ENCODE measurements at regions not wholly inside any gene's neighbourhood (a gene's known extent, or its start where the extent isn't known, plus 50 kb on each side); places are given as distances from the start of the nearest gene placed in this dataset.

DNA sequence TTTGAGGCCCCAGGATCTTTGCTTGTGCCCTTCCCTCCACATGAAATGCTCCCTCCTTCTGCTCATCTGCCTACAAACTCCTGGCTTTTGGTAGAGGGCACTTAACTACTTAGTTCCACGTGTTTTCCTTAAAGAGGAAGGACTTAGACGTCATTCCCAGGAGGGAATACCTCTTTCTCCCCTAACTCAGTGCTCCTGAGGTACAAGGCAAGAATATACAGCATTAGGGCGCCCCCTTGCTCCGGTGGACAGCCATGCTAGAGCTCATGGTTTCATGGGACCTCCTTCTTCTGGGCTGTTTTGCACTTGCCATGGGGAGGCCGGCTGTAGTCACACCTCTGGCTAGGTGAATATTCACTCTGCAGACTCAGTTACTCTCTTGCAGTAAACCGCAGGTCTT, 93.8 kb upstream of the LY86 start:
- Histone ChIP-seq H3K36me3 (no peaks in the 10 kb centered on the region), H3K27ac (no peak overlapping the region), H3K27me3 (ENCODE audit: insufficient read depth, low read depth, severe bottlenecking) (no peaks in the 10 kb centered on the region), H3K9me3 (ENCODE audit: severe bottlenecking) (peaks cover 2% of the 10 kb centered on the region), H3K4me3 (ENCODE audit: low read depth, low read length) (no peak overlapping the region)
- peak; percentile 93 for DNase-seq
- TF ChIP-seq, protein P1, sequence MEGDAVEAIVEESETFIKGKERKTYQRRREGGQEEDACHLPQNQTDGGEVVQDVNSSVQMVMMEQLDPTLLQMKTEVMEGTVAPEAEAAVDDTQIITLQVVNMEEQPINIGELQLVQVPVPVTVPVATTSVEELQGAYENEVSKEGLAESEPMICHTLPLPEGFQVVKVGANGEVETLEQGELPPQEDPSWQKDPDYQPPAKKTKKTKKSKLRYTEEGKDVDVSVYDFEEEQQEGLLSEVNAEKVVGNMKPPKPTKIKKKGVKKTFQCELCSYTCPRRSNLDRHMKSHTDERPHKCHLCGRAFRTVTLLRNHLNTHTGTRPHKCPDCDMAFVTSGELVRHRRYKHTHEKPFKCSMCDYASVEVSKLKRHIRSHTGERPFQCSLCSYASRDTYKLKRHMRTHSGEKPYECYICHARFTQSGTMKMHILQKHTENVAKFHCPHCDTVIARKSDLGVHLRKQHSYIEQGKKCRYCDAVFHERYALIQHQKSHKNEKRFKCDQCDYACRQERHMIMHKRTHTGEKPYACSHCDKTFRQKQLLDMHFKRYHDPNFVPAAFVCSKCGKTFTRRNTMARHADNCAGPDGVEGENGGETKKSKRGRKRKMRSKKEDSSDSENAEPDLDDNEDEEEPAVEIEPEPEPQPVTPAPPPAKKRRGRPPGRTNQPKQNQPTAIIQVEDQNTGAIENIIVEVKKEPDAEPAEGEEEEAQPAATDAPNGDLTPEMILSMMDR (IDR thresholded peaks at IDR 0.05; ENCODE audit: low read depth, low read length): peak; percentile 94

DNA sequence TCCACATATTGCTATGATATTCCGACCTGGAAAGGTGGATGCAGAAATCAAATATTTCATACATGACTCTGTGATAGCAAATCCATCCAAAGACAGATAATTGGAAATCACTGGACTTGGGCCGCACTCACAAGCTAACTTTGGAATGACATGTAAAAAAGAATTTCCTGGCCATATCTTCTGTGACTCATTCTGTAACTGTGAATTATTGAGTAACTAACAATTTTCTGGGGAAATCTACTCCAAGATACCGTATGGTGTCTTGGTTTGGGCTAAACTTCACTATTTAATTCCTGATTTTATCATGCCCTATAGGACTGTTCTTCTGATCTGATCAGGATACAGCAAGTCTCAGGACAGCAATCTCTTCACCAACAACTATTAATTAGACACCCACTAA, 92.7 kb upstream of the LY86 start:
- H3K27ac ChIP-seq: no peak overlapping the region
- TF ChIP-seq, protein P1 (IDR thresholded peaks at IDR 0.05; ENCODE audit: low read depth, low read length): no peak
- no peak for DNase-seq
- no peaks in the 10 kb centered on the region for H3K9me3 ChIP-seq (ENCODE audit: severe bottlenecking)
- no peaks in the 10 kb centered on the region for H3K27me3 ChIP-seq (ENCODE audit: insufficient read depth, low read depth, severe bottlenecking)
- H3K4me3 ChIP-seq (ENCODE audit: low read depth, low read length): no peak overlapping the region
- H3K36me3 ChIP-seq: no peaks in the 10 kb centered on the region

DNA sequence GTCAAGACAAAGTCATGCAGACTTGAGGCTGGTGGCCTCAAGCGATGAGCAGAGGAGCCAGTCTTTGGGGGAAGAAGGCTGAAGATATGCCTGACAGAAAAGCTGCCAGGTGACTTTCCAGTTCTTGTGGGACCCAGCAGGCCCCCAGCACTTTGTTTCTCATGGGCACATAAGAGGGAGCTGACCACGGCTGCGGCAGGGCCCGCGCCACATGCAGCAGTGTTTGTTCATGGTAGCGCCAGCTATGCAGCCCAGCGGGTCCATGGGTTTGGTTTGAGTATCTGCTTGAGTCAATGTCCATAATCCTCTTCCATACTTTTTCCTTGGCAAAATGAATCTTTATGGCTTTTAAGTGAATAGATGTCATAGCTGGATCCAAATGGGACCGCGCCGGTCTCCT, 91.0 kb upstream of the LY86 start:
- no peaks in the 10 kb centered on the region for H3K9me3 ChIP-seq (ENCODE audit: severe bottlenecking)
- TF ChIP-seq, protein P1 (IDR thresholded peaks at IDR 0.05; ENCODE audit: low read depth, low read length): no peak
- no peak for DNase-seq
- H3K27ac ChIP-seq: no peak overlapping the region
- no peaks in the 10 kb centered on the region for H3K36me3 ChIP-seq
- no peaks in the 10 kb centered on the region for H3K27me3 ChIP-seq (ENCODE audit: insufficient read depth, low read depth, severe bottlenecking)
- H3K4me3 ChIP-seq (ENCODE audit: low read depth, low read length): no peak overlapping the region

DNA sequence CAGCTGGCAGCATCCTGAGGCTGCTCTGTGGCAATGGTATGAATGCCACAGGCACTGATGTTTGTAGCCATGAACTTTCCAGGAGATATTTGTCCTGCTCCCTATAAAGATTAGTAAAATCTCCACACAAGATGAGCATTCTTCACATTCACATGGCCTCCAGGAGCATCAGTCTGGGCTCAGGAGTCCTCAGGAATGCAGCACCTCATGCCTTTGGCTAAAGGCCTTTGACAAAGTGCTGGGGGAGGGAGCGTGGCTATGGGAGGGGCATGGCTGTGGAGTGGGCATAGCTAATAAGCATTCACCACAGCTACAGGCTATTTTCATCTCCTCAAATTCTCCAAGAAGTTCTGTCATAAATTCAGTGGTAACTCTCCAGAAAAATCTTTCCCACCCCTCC, 90.5 kb upstream of the LY86 start:
- Histone ChIP-seq H3K27me3 (ENCODE audit: insufficient read depth, low read depth, severe bottlenecking) (no peaks in the 10 kb centered on the region), H3K27ac (no peak overlapping the region), H3K4me3 (ENCODE audit: low read depth, low read length) (no peak overlapping the region), H3K36me3 (no peaks in the 10 kb centered on the region), H3K9me3 (ENCODE audit: severe bottlenecking) (no peaks in the 10 kb centered on the region)
- no peak for DNase-seq
- TF ChIP-seq, protein P1 (IDR thresholded peaks at IDR 0.05; ENCODE audit: low read depth, low read length): no peak

DNA sequence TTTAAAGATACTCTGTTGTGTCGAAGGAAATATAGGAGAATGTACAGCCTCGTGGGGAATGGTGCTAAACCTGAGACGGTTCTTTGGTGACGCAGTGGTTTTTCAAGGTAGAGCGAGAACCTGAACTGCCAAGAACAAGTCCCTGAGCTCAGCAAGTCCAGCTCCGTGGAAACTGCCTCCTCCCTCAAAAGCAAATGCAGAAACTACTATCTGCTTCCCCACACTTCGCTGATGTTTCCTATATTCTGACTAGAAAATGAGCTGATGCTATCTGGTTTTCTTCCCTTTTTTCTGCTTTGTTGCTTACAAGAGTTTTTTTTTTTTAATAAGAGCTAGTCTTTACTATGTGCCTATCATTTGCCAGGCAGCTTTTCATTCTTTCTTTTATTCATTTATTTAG, 85.3 kb upstream of the LY86 start:
- DNase-seq: no peak
- no peaks in the 10 kb centered on the region for H3K9me3 ChIP-seq (ENCODE audit: severe bottlenecking)
- H3K36me3 ChIP-seq: no peaks in the 10 kb centered on the region
- no peak overlapping the region for H3K27ac ChIP-seq
- no peak overlapping the region for H3K4me3 ChIP-seq (ENCODE audit: low read depth, low read length)
- H3K27me3 ChIP-seq (ENCODE audit: insufficient read depth, low read depth, severe bottlenecking): no peaks in the 10 kb centered on the region
- TF ChIP-seq, protein P1 (IDR thresholded peaks at IDR 0.05; ENCODE audit: low read depth, low read length): no peak

DNA sequence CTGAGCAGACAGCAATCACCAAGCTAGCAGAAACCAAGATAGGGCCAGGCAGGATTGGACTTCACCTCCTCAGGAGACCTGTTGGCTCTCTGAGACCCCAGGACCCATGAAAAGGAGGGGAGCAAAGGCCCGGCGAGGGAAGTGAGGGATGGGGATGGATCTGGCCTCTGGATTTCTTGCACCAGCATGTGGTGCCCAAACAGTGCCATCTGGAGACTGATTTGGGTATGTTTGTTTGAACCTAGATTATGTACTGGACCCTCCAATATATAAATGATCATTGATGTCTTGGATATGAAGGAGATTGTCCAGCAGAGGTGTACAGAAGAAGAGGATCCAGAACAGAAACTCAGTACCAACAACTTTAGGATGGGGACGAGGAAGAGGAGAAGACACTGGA, 83.4 kb upstream of the LY86 start:
- Histone ChIP-seq H3K27me3 (ENCODE audit: insufficient read depth, low read depth, severe bottlenecking) (no peaks in the 10 kb centered on the region), H3K4me3 (ENCODE audit: low read depth, low read length) (no peak overlapping the region), H3K36me3 (no peaks in the 10 kb centered on the region), H3K27ac (no peak overlapping the region), H3K9me3 (ENCODE audit: severe bottlenecking) (no peaks in the 10 kb centered on the region)
- TF ChIP-seq, protein P1 (IDR thresholded peaks at IDR 0.05; ENCODE audit: low read depth, low read length): 0 out of 2 replicates have a peak, but pooled peaks have one; percentile 19
- no peak for DNase-seq

Measured in WERI-Rb-1 (cell line).